Endothelial cell of umbilical vein (primary cell): ENCODE measurements at regions not wholly inside any gene's neighbourhood (a gene's known extent, or its start where the extent isn't known, plus 50 kb on each side); places are given as distances from the start of the nearest gene placed in this dataset.

Experiments used
- BruUV-seq: library from RNA; stranded (reverse); fragments of 400-500 nt; replicated peaks from 2 replicates; lab custom pipeline; 2021; lab: Mats Ljungman, UMichigan
- CTCF ChIA-PET: fragments of 300-600, 350-600 bp; sonication (Branson Sonifier 250); formaldehyde crosslinking; loops from one replicate; lab custom pipeline; 2021; ENCODE audit warnings: antibody characterized with exemption, inconsistent platforms; lab: Charles Lee
- POLR2A ChIA-PET: fragments of 300-600, 350-600 bp; sonication (Branson Sonifier 250); formaldehyde crosslinking; loops from one replicate; lab custom pipeline; 2021; ENCODE audit warnings: antibody characterized with exemption, inconsistent platforms; lab: Charles Lee
- DNase-seq: peaks from one replicate; pipeline ENCODE4 v3.0.0-alpha.2; 2011; ENCODE audit warnings: low read depth, low spot score
- FAIRE-seq: peaks from 2 replicates; lab custom pipeline; 2011; peaks lifted over from hg19 to GRCh38; lab: Jason Lieb, UNC
- H2AFZ ChIP-seq: 2 replicates; pipeline ENCODE4 v1.6.0; 2012; ENCODE audit warnings: low read depth, low read length, control low read depth, inconsistent platforms
- H3K27ac ChIP-seq: 2 replicates; pipeline ENCODE4 v1.5.1; 2011; ENCODE audit warnings: low read depth, mild to moderate bottlenecking, control low read depth, low read length, moderate library complexity; ENCODE audit not compliant: insufficient read depth
- H3K27me3 ChIP-seq, 2 experiments: 2 replicates each; pipeline versions ENCODE4 v1.6.0 to v1.6.1; 2011; ENCODE audit warnings: low read length in 2 of 2, mixed read lengths in 1 of 2; ENCODE audit not compliant: control insufficient read depth in 2 of 2, insufficient read depth in 2 of 2
- H3K36me3 ChIP-seq, 2 experiments: 2 replicates in 1 of 2; 3 replicates in 1 of 2; pipeline ENCODE4 v1.5.1; 2011; ENCODE audit warnings: low read length in 2 of 2, mild to moderate bottlenecking in 1 of 2, moderate library complexity in 1 of 2; ENCODE audit not compliant: control insufficient read depth in 2 of 2, insufficient read depth in 2 of 2; ENCODE audit errors: extremely low read depth in 1 of 2
- H3K4me1 ChIP-seq: 3 replicates; pipeline ENCODE4 v1.5.1; 2011; ENCODE audit warnings: mild to moderate bottlenecking, low read length; ENCODE audit not compliant: control insufficient read depth, insufficient read depth; ENCODE audit errors: extremely low read depth
- H3K4me2 ChIP-seq: 2 replicates; pipeline ENCODE4 v1.6.1; 2011; ENCODE audit warnings: low read length, control low read depth, mixed read lengths; ENCODE audit not compliant: insufficient read depth
- H3K4me3 ChIP-seq, 3 experiments: fragments of 200-600 bp in 1 of 3; sonication (generic), shearing (Covaris generic) in 1 of 3; replicated peaks in 1 of 3; 2 replicates each; pipeline ENCODE4 v1.5.1; 2011 to 2016; ENCODE audit warnings: control low read depth in 3 of 3, low read length in 3 of 3, mild to moderate bottlenecking in 2 of 3, inconsistent platforms in 1 of 3, low read depth in 1 of 3, moderate library complexity in 1 of 3; ENCODE audit not compliant: insufficient read depth in 1 of 3
- H3K79me2 ChIP-seq: 2 replicates; pipeline ENCODE4 v1.6.0; 2012; ENCODE audit warnings: low read length, inconsistent platforms; ENCODE audit not compliant: control insufficient read depth, insufficient read depth
- H3K9ac ChIP-seq: replicated peaks from 2 replicates; pipeline ENCODE3; 2011; ENCODE audit warnings: low read length, control low read depth; ENCODE audit not compliant: insufficient read depth; ENCODE audit errors: extremely low read depth
- H3K9me1 ChIP-seq: replicated peaks from 3 replicates; pipeline ENCODE4 v1.6.0; 2011; ENCODE audit warnings: mild to moderate bottlenecking, low read length; ENCODE audit not compliant: control insufficient read depth, insufficient read depth; ENCODE audit errors: extremely low read depth
- H3K9me3 ChIP-seq: replicated peaks from 2 replicates; pipeline ENCODE4 v1.5.1; 2012; ENCODE audit warnings: low read length, inconsistent platforms; ENCODE audit not compliant: control insufficient read depth, insufficient read depth
- H4K20me1 ChIP-seq: replicated peaks from 2 replicates; pipeline ENCODE3; 2011; ENCODE audit warnings: mild to moderate bottlenecking, low read length; ENCODE audit not compliant: control insufficient read depth, insufficient read depth; ENCODE audit errors: extremely low read depth
- EZH2 ChIP-seq: IDR thresholded peaks from 2 replicates; pipeline ENCODE4 v1.6.1; 2012; ENCODE audit warnings: borderline replicate concordance, low read depth, mild to moderate bottlenecking, moderate library complexity, low read length, inconsistent platforms; ENCODE audit not compliant: severe bottlenecking
- FOS ChIP-seq: IDR thresholded peaks from 2 replicates; pipeline ENCODE4 v1.6.1; 2011; ENCODE audit warnings: mild to moderate bottlenecking, low read length, moderate library complexity, borderline replicate concordance; ENCODE audit not compliant: insufficient read depth
- GATA2 ChIP-seq: IDR thresholded peaks from 2 replicates; pipeline ENCODE4 v1.7.0; 2011; ENCODE audit warnings: low read depth, mild to moderate bottlenecking, moderate library complexity, mixed read lengths, low read length; ENCODE audit not compliant: insufficient read length, insufficient read depth
- JUN ChIP-seq: IDR thresholded peaks from 2 replicates; pipeline ENCODE4 v1.6.1; 2011; ENCODE audit warnings: borderline replicate concordance, low read depth; ENCODE audit not compliant: insufficient read length, insufficient read depth
- MYC ChIP-seq: IDR thresholded peaks from one replicate; pipeline ENCODE4 v1.6.1; 2011; ENCODE audit warnings: mild to moderate bottlenecking, low read depth, low read length
- POLR2A ChIP-seq: IDR thresholded peaks from 2 replicates; pipeline ENCODE4 v1.6.1; 2012; ENCODE audit warnings: low read depth, mild to moderate bottlenecking, control low read depth, low read length
- POLR2AphosphoS5 ChIP-seq: IDR thresholded peaks from 2 replicates; pipeline ENCODE4 v1.6.1; 2012; ENCODE audit warnings: low read depth, mild to moderate bottlenecking, control low read depth, low read length, moderate library complexity; ENCODE audit not compliant: insufficient read depth
- dilution Hi-C: fragments of 300-500 bp; cut with MboI; formaldehyde crosslinking; loops from one replicate; pipeline ENCODE4 v1.15.0; 2019; ENCODE audit warnings: low sequenced_read_pairs; ENCODE audit not compliant: extremely low pct_ligation_motif_present
- intact Hi-C: fragments of 100-400 bp; cut with micrococcal nuclease; formaldehyde crosslinking; loops from one replicate; pipeline ENCODE4 v1.10.0; 2022
- TF ChIP-seq, protein P1 (sequence below), 2 donors: IDR thresholded peaks; 1 replicate in 1 of 2; 2 replicates in 1 of 2; pipeline ENCODE4 v1.5.1; 2011; ENCODE audit warnings: low read length in 2 of 2, mild to moderate bottlenecking in 2 of 2, moderate library complexity in 2 of 2, control low read depth in 1 of 2, inconsistent platforms in 1 of 2, low read depth in 1 of 2; ENCODE audit not compliant: insufficient read depth in 1 of 2; ENCODE audit errors: extremely low read depth in 1 of 2
- TF ChIP-seq, protein P2 (sequence below): IDR thresholded peaks from 2 replicates; pipeline ENCODE4 v1.6.1; 2011; ENCODE audit not compliant: insufficient read depth, insufficient read length

GRCh38 chr20:60752741-60753420 is 499.2 kb upstream of the CDH4 start:
- Histone ChIP-seq H2AFZ (no peak overlapping the region), H3K27me3 (no peaks in the 10 kb centered on the region), H3K79me2 (no peaks in the 10 kb centered on the region), H3K36me3 (no peaks in the 10 kb centered on the region), H3K9me1 (no peaks in the 10 kb centered on the region), H3K27ac (no peak overlapping the region), H3K4me1 (no peaks in the 10 kb centered on the region), H3K4me3 (no peak overlapping the region), H3K9me3 (peaks cover 7% of the 10 kb centered on the region), H4K20me1 (no peaks in the 10 kb centered on the region), H3K9ac (no peak overlapping the region), H3K4me2 (no peak overlapping the region)
- DNase-seq: no peak
- intact Hi-C loops: no loop called here
- dilution Hi-C loops: no loop called here
- ChIA-PET CTCF (no interaction called here), POLR2A (no interaction called here)
- no TSS peak for BruUV-seq
- TF ChIP-seq, protein P1, sequence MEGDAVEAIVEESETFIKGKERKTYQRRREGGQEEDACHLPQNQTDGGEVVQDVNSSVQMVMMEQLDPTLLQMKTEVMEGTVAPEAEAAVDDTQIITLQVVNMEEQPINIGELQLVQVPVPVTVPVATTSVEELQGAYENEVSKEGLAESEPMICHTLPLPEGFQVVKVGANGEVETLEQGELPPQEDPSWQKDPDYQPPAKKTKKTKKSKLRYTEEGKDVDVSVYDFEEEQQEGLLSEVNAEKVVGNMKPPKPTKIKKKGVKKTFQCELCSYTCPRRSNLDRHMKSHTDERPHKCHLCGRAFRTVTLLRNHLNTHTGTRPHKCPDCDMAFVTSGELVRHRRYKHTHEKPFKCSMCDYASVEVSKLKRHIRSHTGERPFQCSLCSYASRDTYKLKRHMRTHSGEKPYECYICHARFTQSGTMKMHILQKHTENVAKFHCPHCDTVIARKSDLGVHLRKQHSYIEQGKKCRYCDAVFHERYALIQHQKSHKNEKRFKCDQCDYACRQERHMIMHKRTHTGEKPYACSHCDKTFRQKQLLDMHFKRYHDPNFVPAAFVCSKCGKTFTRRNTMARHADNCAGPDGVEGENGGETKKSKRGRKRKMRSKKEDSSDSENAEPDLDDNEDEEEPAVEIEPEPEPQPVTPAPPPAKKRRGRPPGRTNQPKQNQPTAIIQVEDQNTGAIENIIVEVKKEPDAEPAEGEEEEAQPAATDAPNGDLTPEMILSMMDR (IDR thresholded peaks at IDR 0.05; ENCODE audit: extremely low read depth in 1 of 2, insufficient read depth in 1 of 2, low read depth in 1 of 2, low read length in 2 of 2): no peak
- TF ChIP-seq POLR2A (no peak), MYC (no peak), GATA2 (no peak), FOS (no peak), POLR2AphosphoS5 (no peak), EZH2 (no peak), JUN (no peak)
- TF ChIP-seq, protein P2, sequence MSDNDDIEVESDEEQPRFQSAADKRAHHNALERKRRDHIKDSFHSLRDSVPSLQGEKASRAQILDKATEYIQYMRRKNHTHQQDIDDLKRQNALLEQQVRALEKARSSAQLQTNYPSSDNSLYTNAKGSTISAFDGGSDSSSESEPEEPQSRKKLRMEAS: no peak
- no peak for FAIRE-seq
